Posterior cingulate gyrus (tissue), 11 donors: ENCODE measurements at regions not wholly inside any gene's neighbourhood (a gene's known extent, or its start where the extent isn't known, plus 50 kb on each side); places are given as distances from the start of the nearest gene placed in this dataset.

ENCODE experiments used
- DNase-seq, 10 donors: peaks; one replicate each; pipeline versions ENCODE4 v3.0.0 to v3.0.0-alpha.2; 2020 to 2021; ENCODE audit warnings: mixed read lengths in 3 of 10
- intact Hi-C: fragments of 100-400 bp; cut with DNase I; formaldehyde crosslinking; loops from one replicate; pipeline ENCODE4 v1.15.1; 2023

GRCh38 chr7:21137640-21138039, 290.2 kb upstream of the SP4 start:
- intact Hi-C loops: no loop called here
- no peak for DNase-seq

GRCh38 chr7:21140622-21141021, 287.3 kb upstream of the SP4 start:
- intact Hi-C loops: no loop called here
- no peak for DNase-seq

GRCh38 chr7:21141476-21141875, 286.4 kb upstream of the SP4 start:
- no peak for DNase-seq
- intact Hi-C loops: no loop called here

GRCh38 chr7:21142081-21142480, 285.8 kb upstream of the SP4 start:
- no peak for DNase-seq
- intact Hi-C loops: no loop called here

GRCh38 chr7:21146642-21147423, 281.1 kb upstream of the SP4 start:
- intact Hi-C loops: no loop called here
- peak in 2 of 10 donors; percentile 55 to 57 for DNase-seq

GRCh38 chr7:21149809-21150208, 278.1 kb upstream of the SP4 start:
- no peak for DNase-seq
- intact Hi-C loops: no loop called here

GRCh38 chr7:21154614-21155013, 273.3 kb upstream of the SP4 start:
- intact Hi-C loops: no loop called here
- no peak for DNase-seq

GRCh38 chr7:21159506-21159905, 268.4 kb upstream of the SP4 start:
- intact Hi-C loops: no loop called here
- no peak for DNase-seq

GRCh38 chr7:21160401-21160800, 267.5 kb upstream of the SP4 start:
- DNase-seq: no peak
- intact Hi-C loops: no loop called here

- intact Hi-C loops: no loop called here
Measured at GRCh38 chr7:21167942-21168341, 259.9 kb upstream of the SP4 start.

GRCh38 chr7:21169667-21170580, 258.0 kb upstream of the SP4 start:
- DNase-seq: peak in 1 of 10 donors; percentile 50
- intact Hi-C loops: no loop called here

More at GRCh38 chr7:21167942-21168341, 259.9 kb upstream of the SP4 start:
- DNase-seq: no peak

GRCh38 chr7:21172800-21173199, 255.1 kb upstream of the SP4 start:
- DNase-seq: no peak
- intact Hi-C loops: no loop called here

- intact Hi-C loops: no loop called here
- no peak for DNase-seq
Measured at GRCh38 chr7:21173436-21173835, 254.4 kb upstream of the SP4 start.

- intact Hi-C loops: no loop called here
- DNase-seq: no peak
Measured at GRCh38 chr7:21175714-21176113, 252.2 kb upstream of the SP4 start.

- no peak for DNase-seq
- intact Hi-C loops: no loop called here
Measured at GRCh38 chr7:21184942-21185652, 242.8 kb upstream of the SP4 start.

GRCh38 chr7:21185653-21186265, 242.1 kb upstream of the SP4 start:
- no peak for DNase-seq
- intact Hi-C loops: no loop called here

GRCh38 chr7:21191321-21192073, 236.4 kb upstream of the SP4 start:
- intact Hi-C loops: no loop called here
- DNase-seq: no peak

GRCh38 chr7:21192657-21193056, 235.2 kb upstream of the SP4 start:
- intact Hi-C loops: no loop called here
- DNase-seq: no peak

GRCh38 chr7:21193895-21194294, 234.0 kb upstream of the SP4 start:
- intact Hi-C loops: no loop called here

GRCh38 chr7:21194936-21195335, 232.9 kb upstream of the SP4 start:
- intact Hi-C loops: no loop called here
- DNase-seq: no peak

More at GRCh38 chr7:21193895-21194294, 234.0 kb upstream of the SP4 start:
- DNase-seq: no peak
